BJ (cell line): ENCODE measurements at regions not wholly inside any gene's neighbourhood (a gene's known extent, or its start where the extent isn't known, plus 50 kb on each side); places are given as distances from the start of the nearest gene placed in this dataset.

Source experiments
- CTCF ChIA-PET: fragments of 350-600 bp; formaldehyde crosslinking; extraction: SDS; loops from one replicate; lab custom pipeline; 2021; ENCODE audit warnings: antibody characterized with exemption, inconsistent platforms; lab: Yijun Ruan, JAX
- POLR2A ChIA-PET: fragments of 300-600 bp; sonication (Branson Sonifier 250); formaldehyde crosslinking; extraction: SDS; loops from one replicate; lab custom pipeline; 2021; ENCODE audit warnings: antibody characterized with exemption; lab: Charles Lee
- DNase-seq: peaks from one replicate; pipeline ENCODE4 v3.0.0-alpha.2; 2011; ENCODE audit warnings: low read depth
- H3K27me3 ChIP-seq: 2 replicates; pipeline ENCODE4 v1.6.0; 2011; ENCODE audit warnings: low read length; ENCODE audit not compliant: control insufficient read depth, insufficient read depth
- H3K36me3 ChIP-seq: 2 replicates; pipeline ENCODE4 v1.5.1; 2011; ENCODE audit warnings: low read length; ENCODE audit not compliant: control insufficient read depth, insufficient read depth
- H3K4me3 ChIP-seq: 2 replicates; pipeline ENCODE4 v1.5.1; 2011; ENCODE audit warnings: low read depth, mild to moderate bottlenecking, control low read depth, low read length
- TF ChIP-seq, protein P1 (sequence below): IDR thresholded peaks from 2 replicates; pipeline ENCODE4 v1.5.1; 2011; ENCODE audit warnings: low read depth, mild to moderate bottlenecking, control low read depth, inconsistent platforms, low read length, moderate library complexity; ENCODE audit not compliant: insufficient read depth

GRCh38 chr6:16816891-16817290 lies 55.6 kb upstream of the ATXN1 start:
- no peak for DNase-seq
- CTCF ChIA-PET, result no interaction called here
- POLR2A ChIA-PET, result no interaction called here
- Histone ChIP-seq H3K4me3 (no peak overlapping the region), H3K27me3 (no peaks in the 10 kb centered on the region), H3K36me3 (no peaks in the 10 kb centered on the region)
- TF ChIP-seq, protein P1, sequence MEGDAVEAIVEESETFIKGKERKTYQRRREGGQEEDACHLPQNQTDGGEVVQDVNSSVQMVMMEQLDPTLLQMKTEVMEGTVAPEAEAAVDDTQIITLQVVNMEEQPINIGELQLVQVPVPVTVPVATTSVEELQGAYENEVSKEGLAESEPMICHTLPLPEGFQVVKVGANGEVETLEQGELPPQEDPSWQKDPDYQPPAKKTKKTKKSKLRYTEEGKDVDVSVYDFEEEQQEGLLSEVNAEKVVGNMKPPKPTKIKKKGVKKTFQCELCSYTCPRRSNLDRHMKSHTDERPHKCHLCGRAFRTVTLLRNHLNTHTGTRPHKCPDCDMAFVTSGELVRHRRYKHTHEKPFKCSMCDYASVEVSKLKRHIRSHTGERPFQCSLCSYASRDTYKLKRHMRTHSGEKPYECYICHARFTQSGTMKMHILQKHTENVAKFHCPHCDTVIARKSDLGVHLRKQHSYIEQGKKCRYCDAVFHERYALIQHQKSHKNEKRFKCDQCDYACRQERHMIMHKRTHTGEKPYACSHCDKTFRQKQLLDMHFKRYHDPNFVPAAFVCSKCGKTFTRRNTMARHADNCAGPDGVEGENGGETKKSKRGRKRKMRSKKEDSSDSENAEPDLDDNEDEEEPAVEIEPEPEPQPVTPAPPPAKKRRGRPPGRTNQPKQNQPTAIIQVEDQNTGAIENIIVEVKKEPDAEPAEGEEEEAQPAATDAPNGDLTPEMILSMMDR, result no peak

- POLR2A ChIA-PET, result no interaction called here
- no peak for DNase-seq
- no peaks in the 10 kb centered on the region; the same call in 1 of the 2 replicates for H3K27me3 ChIP-seq
- no peak overlapping the region for H3K4me3 ChIP-seq
- H3K36me3 ChIP-seq, result no peaks in the 10 kb centered on the region
- CTCF ChIA-PET, result no interaction called here
- TF ChIP-seq, protein P1, result no peak
Observed at GRCh38 chr6:16812993-16813392, 51.7 kb upstream of the ATXN1 start.

DNA sequence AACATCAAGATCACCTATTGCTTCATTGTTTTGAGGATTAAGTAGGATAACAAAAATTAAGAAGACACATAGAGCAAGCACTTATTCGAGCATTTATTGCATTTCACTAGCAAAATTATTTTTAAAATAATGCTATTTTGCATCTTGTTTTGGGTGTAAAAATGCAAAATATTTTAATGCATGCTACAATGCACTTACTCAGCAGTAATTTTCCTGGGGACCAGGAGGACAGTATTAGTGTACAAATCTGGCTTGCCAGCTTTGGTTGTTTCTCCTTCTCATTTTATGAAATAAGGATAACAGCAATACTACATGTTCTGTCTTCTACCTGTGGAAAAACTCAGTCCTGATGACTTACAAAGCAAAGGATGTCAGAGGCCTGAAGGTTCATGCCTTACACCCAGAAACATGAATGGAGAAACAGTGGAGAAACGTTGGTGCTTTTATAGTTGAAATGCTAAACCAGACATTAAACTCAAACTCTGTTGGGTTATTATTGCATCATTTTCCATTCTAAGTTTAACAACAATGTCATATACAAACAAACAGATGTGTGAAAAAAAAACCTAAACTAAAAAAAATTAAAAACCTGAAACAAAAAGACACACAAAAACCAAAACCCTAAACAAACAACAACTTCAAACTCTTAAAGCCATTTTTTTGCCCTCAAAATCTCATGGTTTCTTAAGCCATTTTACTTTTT lies 50.2 kb upstream of the ATXN1 start:
- ChIA-PET POLR2A (no interaction called here), CTCF (no interaction called here)
- Histone ChIP-seq H3K4me3 (no peak overlapping the region), H3K27me3 (no peaks in the 10 kb centered on the region; the same call in 1 of the 2 replicates), H3K36me3 (no peaks in the 10 kb centered on the region)
- TF ChIP-seq, protein P1, result no peak
- DNase-seq, result no peak
